HG02885 (cell line): ENCODE measurements at regions not wholly inside any gene's neighbourhood (a gene's known extent, or its start where the extent isn't known, plus 50 kb on each side); places are given as distances from the start of the nearest gene placed in this dataset.
"Not testable (repeated sequence)": the region's sequence is repeated elsewhere in the genome, so short reads cannot be mapped to it uniquely, and the experiment has no call there.

Source experiments
- ATAC-seq: cut with Tn5 transposase; IDR thresholded peaks from one replicate; pipeline ENCODE4 v1.9.1; 2021; ENCODE audit warnings: mild to moderate bottlenecking; ENCODE audit not compliant: unreplicated experiment, poor library complexity

DNA sequence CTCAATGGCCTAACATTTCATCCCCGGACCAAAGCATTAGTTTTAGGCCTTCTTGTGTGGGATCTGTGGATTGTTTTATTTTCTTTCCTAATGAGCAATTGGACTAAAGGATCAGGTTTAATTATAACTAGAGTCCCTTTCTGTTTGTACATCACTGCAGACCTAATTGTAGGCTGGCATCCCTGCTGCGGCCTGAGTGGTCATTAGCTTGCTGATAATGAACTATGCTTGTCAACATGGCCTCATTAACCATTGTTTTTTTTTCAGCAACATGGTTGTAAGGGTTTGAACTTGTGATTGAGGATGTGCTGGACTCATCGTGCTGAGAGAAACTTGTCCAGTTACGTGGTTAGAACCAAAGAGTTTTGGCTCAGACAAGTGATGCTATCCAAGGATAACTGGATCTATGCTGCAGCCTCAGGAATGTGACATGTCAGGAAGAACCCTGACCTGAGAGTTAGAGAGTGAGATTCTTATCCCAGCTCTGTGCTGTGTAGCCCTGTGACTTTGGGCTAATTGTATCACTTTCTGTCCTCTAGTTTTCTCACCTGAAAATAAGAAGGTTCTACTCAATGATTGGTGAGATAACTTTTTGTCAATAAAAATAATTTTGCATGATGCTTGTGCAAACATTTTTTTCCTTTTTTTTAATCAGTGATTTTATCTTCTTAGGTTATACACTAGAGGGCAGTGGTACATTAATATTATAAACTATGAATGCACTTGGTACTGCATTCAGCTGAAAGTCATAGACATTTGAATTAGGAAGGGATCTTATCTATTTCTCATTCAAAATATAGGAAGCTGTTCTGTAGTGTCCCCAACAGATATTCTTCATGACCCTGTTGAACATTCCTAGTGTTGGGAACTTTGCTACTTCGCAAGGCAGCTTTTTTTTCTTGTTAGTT lies 140.9 kb downstream of the RNF144B start:
- no peak for ATAC-seq

DNA sequence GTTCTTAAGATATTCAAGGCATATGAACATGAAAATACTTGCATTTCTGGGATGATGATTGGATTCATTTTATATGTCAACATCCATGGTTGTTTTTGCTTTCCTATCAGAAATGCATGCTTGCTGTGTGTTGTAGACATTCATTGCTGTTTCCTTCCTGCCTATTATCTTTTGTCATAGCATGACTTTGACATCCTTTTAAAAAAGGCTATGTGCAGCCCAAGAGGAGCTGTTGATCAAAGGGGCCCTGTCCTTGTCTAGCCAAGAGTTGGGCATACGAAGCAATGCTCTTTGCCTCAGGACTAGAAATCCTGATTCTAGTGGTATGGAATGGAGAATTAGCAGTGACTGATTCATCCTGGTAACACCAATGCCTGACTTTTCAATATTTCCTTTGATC lies 143.1 kb downstream of the RNF144B start:
- ATAC-seq, result no peak

DNA sequence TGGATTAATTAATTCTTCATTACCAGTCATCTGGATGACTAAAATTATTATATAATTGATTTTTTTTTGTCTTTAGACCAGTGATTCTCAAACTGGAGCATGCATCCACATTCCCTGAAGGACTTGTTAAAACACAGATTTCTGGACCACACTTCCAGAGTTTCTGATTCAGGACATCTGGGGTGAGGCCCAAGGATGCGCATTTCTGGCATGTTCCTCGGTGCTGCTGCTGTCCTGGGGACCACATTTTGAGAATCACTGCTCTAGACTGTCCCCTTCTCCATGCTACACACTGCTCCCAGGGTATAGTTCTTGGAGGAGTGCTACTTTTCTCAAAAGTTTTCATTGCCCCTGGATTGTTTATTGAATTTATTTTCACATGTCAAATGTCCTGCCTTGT lies 145.0 kb downstream of the RNF144B start:
- ATAC-seq, result no peak

DNA sequence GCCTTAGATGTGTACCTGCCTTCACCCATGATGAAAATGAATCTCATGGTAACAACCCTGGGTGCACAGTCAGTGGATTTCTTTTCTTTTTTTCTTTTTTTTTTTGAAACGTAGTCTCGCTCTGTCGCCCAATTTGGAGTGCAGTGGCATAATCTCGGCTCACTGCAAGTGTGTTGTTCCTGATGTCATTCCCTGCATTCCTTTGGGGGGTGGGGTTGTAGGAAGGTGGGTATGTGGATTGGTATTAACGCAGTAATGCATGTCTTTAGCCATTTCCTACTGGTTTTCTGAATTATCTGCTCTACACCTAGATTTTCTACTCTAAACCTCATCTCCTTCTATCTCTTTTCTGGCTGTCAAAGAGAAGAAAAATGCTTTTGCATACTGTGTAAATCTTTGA lies 146.6 kb downstream of the RNF144B start:
- no peak for ATAC-seq

DNA sequence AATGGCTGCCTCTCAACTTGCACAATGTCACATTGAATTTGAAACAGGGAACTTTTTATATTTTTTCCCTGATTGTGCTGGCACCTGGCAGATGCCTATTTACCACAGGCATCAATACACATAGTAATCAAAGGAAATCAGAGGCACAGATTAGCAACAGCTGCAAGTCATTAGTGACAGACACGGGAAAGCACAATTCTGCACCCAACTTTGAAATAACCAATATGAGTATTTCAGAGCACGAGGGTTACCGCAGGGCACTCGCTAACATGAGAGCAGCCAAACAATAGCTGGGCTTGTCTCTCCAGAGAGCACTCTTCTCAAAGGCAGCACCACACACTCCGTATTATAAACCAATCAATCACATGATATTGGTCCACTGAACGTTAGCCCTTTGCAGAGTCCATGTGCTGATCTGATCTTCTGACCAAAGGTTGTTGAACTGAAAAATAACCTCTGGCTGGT lies 149.5 kb downstream of the RNF144B start:
- no peak for ATAC-seq

DNA sequence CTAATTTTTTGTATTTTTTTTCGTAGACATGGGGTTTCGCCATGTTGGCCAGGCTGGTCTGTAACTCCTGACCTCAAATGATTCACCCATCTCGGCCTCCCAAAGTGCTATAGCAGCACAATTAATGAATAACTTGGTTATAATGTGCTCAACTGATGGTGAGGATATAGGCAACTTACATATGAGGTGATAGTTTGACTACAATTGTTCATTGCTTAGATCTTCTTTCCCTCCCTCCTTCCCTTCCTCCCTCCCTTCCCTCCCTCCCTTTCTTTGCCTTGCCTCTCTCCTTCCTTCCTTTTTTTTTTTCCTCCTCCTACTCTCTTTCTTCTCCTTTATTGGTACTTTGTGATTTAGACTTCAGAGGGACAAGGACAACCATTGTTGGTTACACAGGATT lies 151.2 kb downstream of the RNF144B start:
- no peak for ATAC-seq

DNA sequence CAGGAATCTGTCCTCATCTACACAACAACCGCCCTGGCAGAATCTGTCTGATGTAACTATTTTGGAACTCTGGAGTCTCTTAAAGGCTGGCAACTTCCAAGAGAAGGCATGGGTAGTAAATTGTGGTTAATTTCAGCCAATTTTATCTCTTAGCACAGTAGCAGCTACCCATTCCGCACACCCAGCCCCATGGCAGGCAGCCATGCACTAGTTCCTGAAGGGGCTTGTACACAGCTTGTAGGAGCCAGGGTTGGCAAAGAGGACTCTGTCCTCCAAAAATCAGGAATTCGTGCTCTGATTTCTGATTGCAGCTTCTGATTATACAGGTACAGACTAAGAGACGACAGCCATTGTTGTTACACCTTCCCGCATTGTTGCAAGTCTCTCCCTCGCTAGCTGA lies 155.9 kb downstream of the RNF144B start:
- no peak for ATAC-seq

DNA sequence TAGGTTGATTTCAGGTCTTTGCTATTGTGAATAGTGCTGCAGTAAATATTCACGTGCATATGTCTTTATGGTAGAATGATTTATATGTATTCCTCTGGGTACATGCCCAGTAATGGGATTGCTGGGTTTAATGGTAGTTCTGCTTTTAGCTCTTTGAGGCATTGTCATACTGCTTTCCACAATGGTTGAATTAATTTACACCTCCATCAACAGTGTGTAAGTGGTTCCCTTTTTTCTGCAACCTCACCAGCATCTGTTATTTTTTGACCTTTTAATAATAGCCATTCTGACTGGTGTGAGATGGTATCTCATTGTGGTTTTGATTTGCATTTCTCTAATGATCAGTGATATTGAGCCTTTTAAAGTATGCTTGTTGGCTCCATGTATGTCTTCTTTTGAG lies 158.0 kb downstream of the RNF144B start:
- not testable (repeated sequence) for ATAC-seq

DNA sequence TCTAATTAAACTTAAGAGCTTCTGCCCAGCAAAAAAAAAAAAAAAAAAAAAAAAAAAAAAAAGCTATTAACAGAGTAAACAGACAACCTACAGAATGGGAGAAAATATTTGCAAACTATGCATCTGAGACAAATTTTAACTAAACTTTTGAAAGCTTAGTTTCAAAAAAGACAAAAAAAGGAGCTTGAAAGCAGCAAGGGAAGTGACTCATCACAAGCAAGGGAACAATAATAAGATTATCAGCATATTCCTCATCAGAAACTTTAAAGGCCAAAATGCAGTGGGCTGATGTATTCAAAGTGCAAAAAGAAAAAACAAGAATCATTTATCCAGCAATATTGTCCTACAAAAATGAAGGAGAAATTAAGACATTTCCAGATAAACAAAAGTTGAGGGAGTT lies 158.6 kb downstream of the RNF144B start:
- ATAC-seq, result no peak

DNA sequence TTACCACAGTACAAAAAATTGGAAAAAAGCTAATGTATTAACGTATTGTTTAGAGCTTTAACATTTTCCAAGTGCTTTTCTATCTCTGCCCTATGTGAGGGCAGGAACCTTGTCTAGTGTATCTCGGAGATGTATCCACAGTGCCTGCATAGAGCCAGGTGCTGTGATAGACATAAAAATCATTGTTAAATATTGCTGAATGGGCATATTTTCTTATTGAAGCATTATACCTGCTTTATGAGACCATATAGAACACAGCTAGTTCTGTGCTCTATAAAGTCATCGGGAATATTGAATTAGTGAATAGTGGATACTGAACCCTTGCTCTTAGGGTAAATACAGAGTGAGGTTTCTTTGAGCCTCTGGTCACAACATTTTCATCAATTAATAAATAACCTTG lies 163.0 kb downstream of the RNF144B start:
- no peak for ATAC-seq

DNA sequence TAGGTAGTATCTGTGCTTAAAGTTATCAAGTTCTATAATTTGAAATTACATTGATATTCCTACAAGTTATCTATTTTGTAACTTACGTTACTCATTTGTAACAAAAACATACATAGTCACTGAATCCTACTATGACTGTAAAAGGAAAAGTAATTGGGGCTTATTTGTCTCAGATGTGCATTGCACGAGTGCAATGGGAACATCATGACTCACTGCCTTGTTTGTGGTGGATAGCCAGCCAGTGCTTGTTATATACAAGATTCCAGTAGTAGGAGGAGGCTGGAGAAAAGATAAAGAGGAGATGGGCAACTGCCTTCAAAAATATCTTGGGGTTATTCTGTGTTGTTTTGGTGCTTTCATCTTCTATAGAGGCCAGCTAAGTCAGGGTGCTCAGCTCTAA lies 164.1 kb downstream of the RNF144B start:
- no peak for ATAC-seq

DNA sequence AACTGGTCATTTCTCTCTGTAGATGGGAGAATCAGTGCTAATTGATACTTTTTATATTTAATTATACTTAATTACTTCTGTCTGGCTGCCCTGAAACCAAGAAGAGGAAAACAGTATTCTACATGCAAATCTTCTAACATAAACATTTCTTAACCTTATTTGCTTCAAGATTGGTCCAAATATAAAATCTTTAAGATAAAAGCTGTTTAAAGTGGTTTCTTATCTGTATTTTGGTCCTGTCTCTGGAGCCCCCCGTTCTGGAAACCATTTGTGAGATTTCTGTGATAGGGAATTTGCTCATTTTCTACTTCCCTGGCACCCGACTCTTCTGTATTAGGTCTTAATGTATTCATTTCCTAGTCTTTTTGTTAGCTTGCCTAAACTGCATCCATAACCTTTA lies 168.6 kb downstream of the RNF144B start:
- ATAC-seq, result no peak

DNA sequence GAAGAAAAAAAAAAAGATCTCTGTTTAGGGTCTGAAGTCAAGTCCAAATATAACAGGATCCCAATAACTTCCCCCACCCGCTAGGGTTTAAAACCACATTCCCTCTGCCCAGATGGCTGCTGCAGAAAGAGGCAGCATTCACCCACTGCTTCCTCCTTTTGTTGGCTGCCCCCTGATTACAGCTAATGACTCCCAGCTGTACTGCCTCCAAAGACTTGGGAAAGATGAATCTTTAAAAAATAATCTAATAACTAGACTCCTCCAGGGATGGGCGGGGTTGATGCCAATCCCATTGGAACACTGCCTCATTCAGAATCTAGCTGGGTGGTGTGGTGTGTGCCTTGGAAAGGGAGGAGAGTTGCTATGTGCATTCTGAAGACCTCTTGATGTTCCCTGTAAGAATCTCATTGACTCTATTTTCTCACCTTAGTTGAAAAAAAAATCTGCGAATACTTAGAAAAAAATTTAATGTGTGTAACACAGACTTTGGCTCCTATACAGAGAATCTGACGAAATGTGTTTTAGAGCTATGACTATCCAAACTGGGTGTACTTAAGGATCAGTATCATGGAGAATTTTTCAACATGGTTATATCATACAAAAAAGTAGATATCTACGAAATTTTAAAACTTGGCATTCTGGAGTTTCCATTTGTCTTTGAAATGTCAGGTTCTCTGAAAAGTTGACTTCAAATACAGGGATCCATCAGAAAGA lies 174.0 kb downstream of the RNF144B start:
- ATAC-seq, result no peak

DNA sequence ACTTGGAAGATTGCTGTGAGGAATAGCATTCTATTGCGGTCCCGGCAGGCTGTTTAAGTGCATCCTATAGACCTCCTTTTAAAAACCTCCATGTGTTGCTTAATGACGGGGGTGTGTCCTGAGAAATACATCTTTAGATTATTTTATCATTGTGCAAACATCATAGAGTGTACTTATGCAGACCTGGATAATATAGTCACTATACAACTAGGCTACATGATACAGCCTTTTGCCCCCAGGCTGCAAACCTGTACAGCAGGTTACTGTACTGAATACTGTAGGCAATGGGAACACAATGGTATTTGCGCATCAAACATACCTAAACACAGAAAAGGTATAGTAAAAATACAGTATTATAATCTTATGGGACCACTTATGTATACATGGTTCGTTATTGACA lies 175.6 kb downstream of the RNF144B start:
- ATAC-seq, result no peak

DNA sequence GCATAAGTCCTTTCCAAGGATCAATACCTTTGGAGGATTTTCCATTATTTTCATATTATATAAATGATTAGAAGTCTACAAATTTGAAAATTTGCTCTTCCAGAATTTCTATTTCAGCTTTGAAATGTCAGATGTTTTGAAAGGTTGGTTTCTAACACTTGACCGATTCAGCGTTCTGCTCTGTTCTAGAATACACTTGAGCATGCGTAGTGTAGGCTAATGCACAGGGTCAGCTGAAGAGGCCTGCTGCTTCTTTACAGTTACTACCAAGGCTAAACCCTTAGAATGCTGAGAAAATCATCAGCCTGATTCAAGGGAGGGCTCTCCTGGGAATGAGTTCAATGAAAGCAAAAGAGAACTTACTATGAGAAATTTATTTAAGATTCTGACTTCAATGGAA lies 177.6 kb downstream of the RNF144B start:
- ATAC-seq, result no peak

DNA sequence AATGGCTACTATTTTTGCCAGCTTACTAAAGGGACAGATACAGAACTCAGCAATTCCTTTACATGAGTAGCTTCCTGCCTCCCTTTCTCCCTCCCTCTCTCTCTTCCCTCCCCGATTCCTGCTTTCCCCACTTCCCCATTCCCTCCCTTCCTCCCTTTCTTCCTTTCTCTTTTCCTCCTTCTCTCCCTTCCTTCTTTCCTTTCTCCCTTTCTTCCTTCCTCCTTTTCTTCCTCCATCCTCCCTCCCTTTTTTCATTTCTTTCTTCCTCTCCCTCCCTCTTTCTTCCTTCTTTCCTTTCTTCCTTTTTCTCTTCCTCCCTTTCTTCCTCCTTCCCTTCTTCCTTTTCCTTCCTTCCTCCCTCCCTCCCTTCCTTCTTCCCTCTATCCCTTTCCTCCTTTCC lies 178.1 kb downstream of the RNF144B start:
- ATAC-seq, result no peak

DNA sequence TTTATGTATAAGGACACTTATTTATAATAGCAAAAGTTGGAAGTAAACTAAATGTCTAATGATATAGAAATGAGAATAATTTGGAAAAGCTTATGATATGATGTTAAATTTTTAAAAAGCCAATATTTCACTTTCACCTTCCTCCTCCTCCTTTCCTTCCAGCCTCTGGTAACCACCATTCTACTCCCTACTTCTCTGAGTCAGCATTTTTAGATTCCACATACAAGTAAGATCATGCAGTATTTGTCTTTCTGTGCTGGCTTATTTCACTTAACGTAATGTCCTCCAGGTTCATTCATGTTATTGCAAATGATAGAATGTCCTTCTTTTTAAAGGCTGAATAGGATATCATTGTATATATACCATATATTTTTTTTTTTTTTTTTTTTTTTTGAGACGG lies 180.2 kb downstream of the RNF144B start:
- no peak for ATAC-seq

DNA sequence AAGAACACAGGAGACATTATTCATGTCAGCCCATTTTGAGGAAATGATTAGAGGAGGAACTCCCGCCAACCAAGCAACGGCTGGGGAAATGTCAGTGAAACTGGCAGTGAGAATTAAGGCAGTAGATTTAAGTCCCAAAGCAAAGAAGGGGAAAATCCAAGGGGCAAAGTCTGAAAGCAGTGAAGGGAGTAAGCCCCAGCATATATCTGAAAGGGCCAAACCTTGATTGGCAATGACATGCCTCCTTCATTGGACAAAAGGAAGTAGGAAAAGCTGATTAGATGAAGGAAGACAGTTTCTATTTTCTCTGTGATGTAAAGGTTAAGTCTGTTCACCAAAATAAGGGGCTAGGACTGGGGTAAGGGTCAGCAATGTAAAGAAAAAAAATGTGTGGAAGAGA lies 190.3 kb downstream of the RNF144B start:
- no peak for ATAC-seq

DNA sequence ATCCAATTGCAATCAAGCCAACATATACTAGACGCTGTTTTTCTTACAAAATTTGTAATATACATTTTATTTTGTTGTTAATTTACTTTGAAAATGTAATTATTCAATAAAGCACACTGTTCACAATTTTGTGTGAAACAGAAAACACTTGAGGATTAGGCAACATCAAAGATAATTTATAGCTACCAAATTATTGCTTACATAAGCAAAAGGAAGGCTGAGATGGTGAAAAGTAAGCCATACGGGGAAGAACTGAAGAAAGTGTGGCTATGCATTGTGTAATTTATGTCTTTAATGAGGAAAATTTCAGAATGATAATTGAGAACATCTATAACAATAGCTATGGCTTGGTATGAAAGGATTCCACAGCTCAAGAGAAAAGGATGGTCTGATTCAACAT lies 192.0 kb downstream of the RNF144B start:
- ATAC-seq, result no peak

DNA sequence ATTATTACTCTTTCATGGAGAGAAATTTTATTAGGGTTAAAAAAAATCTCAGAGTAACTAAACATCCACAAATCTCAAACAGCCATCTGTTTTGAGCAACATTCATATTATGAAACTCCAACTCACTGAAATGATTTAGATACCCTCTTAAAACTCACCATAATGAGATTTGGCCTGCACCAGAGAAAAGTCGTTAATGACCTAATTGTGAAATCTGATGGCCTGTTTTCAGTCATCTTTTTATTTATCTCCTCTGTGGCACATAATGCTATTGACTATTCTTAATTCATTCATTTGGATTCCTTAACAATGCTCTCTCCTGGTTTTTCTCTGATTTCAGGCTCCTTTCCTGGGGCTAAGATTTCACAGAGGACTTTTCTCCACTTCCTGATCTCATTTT lies 192.7 kb downstream of the RNF144B start:
- no peak for ATAC-seq

DNA sequence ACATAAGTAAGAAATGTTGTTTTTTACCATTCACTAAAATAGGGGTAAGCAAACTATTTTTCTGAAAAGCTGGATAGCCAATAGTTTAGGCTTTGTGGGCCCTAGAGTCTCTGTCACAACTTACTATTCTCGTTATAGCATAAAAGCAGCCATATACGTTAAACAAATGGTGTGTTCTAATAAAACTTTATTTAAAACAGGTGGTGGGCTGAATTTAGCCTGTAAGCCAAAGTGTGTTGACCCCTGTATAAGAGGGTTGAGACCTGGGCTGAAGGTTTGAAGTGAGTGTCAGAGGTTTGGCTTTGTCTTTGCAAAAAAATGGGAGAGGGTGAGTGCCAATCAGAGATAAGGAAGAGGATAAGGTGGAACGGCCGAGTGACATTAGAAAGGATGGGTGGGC lies 197.2 kb downstream of the RNF144B start:
- no peak for ATAC-seq
